RWPE2 (cell line): ENCODE measurements at regions not wholly inside any gene's neighbourhood (a gene's known extent, or its start where the extent isn't known, plus 50 kb on each side); places are given as distances from the start of the nearest gene placed in this dataset.

ENCODE experiments used
- ATAC-seq: fragments of 200-7000 bp; cut with Tn5 transposase; 3 replicates; pipeline ENCODE4 v1.9.1; 2021; ENCODE audit warnings: low read depth
- DNase-seq: peaks from one replicate; pipeline ENCODE4 v3.0.0-alpha.2; 2020; ENCODE audit warnings: low spot score
- H3K27ac ChIP-seq: fragments of 450-650 bp; 2 replicates; pipeline ENCODE4 v1.5.1; 2017; ENCODE audit warnings: mild to moderate bottlenecking; ENCODE audit not compliant: poor library complexity, severe bottlenecking
- H3K27me3 ChIP-seq: fragments of 250-450 bp; sonication (Bioruptor Pico); 2 replicates; pipeline ENCODE4 v1.5.1; 2021; ENCODE audit warnings: mild to moderate bottlenecking, moderate library complexity; ENCODE audit not compliant: insufficient read depth, poor library complexity, severe bottlenecking
- H3K36me3 ChIP-seq: fragments of 250-450 bp; sonication (Bioruptor Pico); 2 replicates; pipeline ENCODE4 v1.5.1; 2020; ENCODE audit warnings: low read depth, mild to moderate bottlenecking, moderate library complexity
- H3K4me1 ChIP-seq: fragments of 250-450 bp; sonication (Bioruptor Pico); 2 replicates; pipeline ENCODE4 v1.5.1; 2021; ENCODE audit warnings: mild to moderate bottlenecking, moderate library complexity; ENCODE audit not compliant: insufficient read depth, poor library complexity, severe bottlenecking
- H3K4me3 ChIP-seq: fragments of 250-450 bp; sonication (Bioruptor Pico); 2 replicates; pipeline ENCODE4 v1.5.1; 2021; ENCODE audit warnings: mild to moderate bottlenecking, moderate library complexity; ENCODE audit not compliant: severe bottlenecking
- H3K9me3 ChIP-seq: fragments of 250-450 bp; sonication (Bioruptor Pico); 2 replicates; pipeline ENCODE4 v1.5.1; 2021; ENCODE audit warnings: mild to moderate bottlenecking, moderate library complexity; ENCODE audit not compliant: severe bottlenecking
- CTCF ChIP-seq: fragments of 450-650 bp; IDR thresholded peaks from one replicate; pipeline ENCODE4 v1.5.1; 2017; ENCODE audit warnings: mild to moderate bottlenecking, moderate library complexity; ENCODE audit not compliant: poor library complexity, severe bottlenecking

GRCh38 chrX:30039768-30040167 is 175.6 kb upstream of the MAGEB2 start:
- no peaks in the 10 kb centered on the region for H3K27me3 ChIP-seq
- TF ChIP-seq CTCF, result no peak
- H3K4me1 ChIP-seq, result no peaks in the 10 kb centered on the region
- H3K36me3 ChIP-seq, result no peaks in the 10 kb centered on the region
- H3K4me3 ChIP-seq, result no peak overlapping the region
- DNase-seq (no peak), ATAC-seq (no peak)
- no peaks in the 10 kb centered on the region for H3K9me3 ChIP-seq
- H3K27ac ChIP-seq, result no peak overlapping the region

- Histone ChIP-seq H3K27ac (no peak overlapping the region), H3K9me3 (no peaks in the 10 kb centered on the region), H3K4me3 (no peak overlapping the region), H3K36me3 (no peaks in the 10 kb centered on the region), H3K4me1 (no peaks in the 10 kb centered on the region), H3K27me3 (no peaks in the 10 kb centered on the region)
- no peak for ATAC-seq
- peak; percentile 18 for TF ChIP-seq CTCF
- no peak for DNase-seq
Measured at GRCh38 chrX:30060718-30061117, 154.6 kb upstream of the MAGEB2 start.

- Histone ChIP-seq H3K36me3 (no peaks in the 10 kb centered on the region), H3K9me3 (no peaks in the 10 kb centered on the region), H3K27ac (no peak overlapping the region), H3K4me1 (no peaks in the 10 kb centered on the region), H3K27me3 (no peaks in the 10 kb centered on the region), H3K4me3 (no peak overlapping the region)
- ATAC-seq (no peak), DNase-seq (no peak)
- TF ChIP-seq CTCF, result no peak
Measured at GRCh38 chrX:30065226-30065625, 150.1 kb upstream of the MAGEB2 start.

GRCh38 chrX:30067677-30068076 is 147.7 kb upstream of the MAGEB2 start:
- Histone ChIP-seq H3K36me3 (no peaks in the 10 kb centered on the region), H3K9me3 (no peaks in the 10 kb centered on the region), H3K4me3 (no peak overlapping the region), H3K27me3 (no peaks in the 10 kb centered on the region), H3K27ac (no peak overlapping the region), H3K4me1 (no peaks in the 10 kb centered on the region)
- TF ChIP-seq CTCF, result no peak
- no peak for DNase-seq
- no peak for ATAC-seq

GRCh38 chrX:30085571-30085970 is 129.8 kb upstream of the MAGEB2 start:
- ATAC-seq (no peak), DNase-seq (no peak)
- Histone ChIP-seq H3K27ac (no peak overlapping the region), H3K9me3 (no peaks in the 10 kb centered on the region), H3K4me3 (no peak overlapping the region), H3K36me3 (no peaks in the 10 kb centered on the region), H3K4me1 (no peaks in the 10 kb centered on the region), H3K27me3 (no peaks in the 10 kb centered on the region)
- no peak for TF ChIP-seq CTCF
